CD4-positive, CD25-positive, alpha-beta regulatory T cell (primary cell): ENCODE measurements at regions not wholly inside any gene's neighbourhood (a gene's known extent, or its start where the extent isn't known, plus 50 kb on each side); places are given as distances from the start of the nearest gene placed in this dataset.

Source experiments
- ATAC-seq, 2 donors: fragments of 150-1000 bp; cut with Tn5 transposase; one replicate each; pipeline ENCODE4 v1.10.0; 2021; ENCODE audit warnings: low read depth in 2 of 2, moderate number of reproducible peaks in 2 of 2, moderate library complexity in 1 of 2
- DNase-seq, 3 donors: peaks; one replicate each; pipeline versions ENCODE4 v3.0.0 to v3.0.0-alpha.2; 2012 to 2022; ENCODE audit warnings: mixed read lengths in 1 of 3
- H3K27ac ChIP-seq: one replicate; pipeline ENCODE4 v1.7.0; 2013; ENCODE audit warnings: mild to moderate bottlenecking, low read length; ENCODE audit not compliant: insufficient read depth, poor library complexity, severe bottlenecking
- H3K27me3 ChIP-seq: one replicate; pipeline ENCODE4 v1.7.0; 2013; ENCODE audit warnings: low read length; ENCODE audit not compliant: control insufficient read depth, insufficient read depth
- H3K36me3 ChIP-seq: one replicate; pipeline ENCODE4 v1.7.0; 2013; ENCODE audit warnings: mild to moderate bottlenecking, low read length, moderate library complexity; ENCODE audit not compliant: control insufficient read depth, insufficient read depth
- H3K4me1 ChIP-seq: 2 replicates; pipeline ENCODE4 v1.7.0; 2013; ENCODE audit warnings: mild to moderate bottlenecking, low read length; ENCODE audit not compliant: insufficient read depth, control insufficient read depth, poor library complexity, severe bottlenecking
- H3K4me3 ChIP-seq: one replicate; pipeline ENCODE4 v1.7.0; 2013; ENCODE audit warnings: low read depth, mild to moderate bottlenecking, low read length, moderate library complexity
- H3K9me3 ChIP-seq, 2 experiments: 1 replicate in 1 of 2; 2 replicates in 1 of 2; pipeline ENCODE4 v1.7.0; 2013; ENCODE audit warnings: low read length in 2 of 2, mild to moderate bottlenecking in 1 of 2, moderate library complexity in 1 of 2; ENCODE audit not compliant: control insufficient read depth in 2 of 2
- H3K27ac Mint-ChIP-seq, 3 donors: one replicate each; pipeline ENCODE4 v1.8.0; 2020 to 2022; ENCODE audit warnings: mild to moderate bottlenecking in 3 of 3, mixed read lengths in 3 of 3, moderate library complexity in 2 of 3
- H3K27me3 Mint-ChIP-seq: one replicate; pipeline ENCODE4 v1.8.0; 2022; ENCODE audit warnings: mild to moderate bottlenecking, mixed read lengths
- H3K36me3 Mint-ChIP-seq: one replicate; pipeline ENCODE4 v1.8.0; 2020; ENCODE audit warnings: mixed read lengths
- H3K4me1 Mint-ChIP-seq, 4 donors: one replicate each; pipeline ENCODE4 v1.8.0; 2020 to 2022; ENCODE audit warnings: mixed read lengths in 4 of 4, mild to moderate bottlenecking in 1 of 4
- H3K4me3 Mint-ChIP-seq, 4 donors: one replicate each; pipeline ENCODE4 v1.8.0; 2020 to 2022; ENCODE audit warnings: mild to moderate bottlenecking in 4 of 4, mixed read lengths in 4 of 4, moderate library complexity in 3 of 4
- H3K9me3 Mint-ChIP-seq, 7 donors: one replicate each; pipeline ENCODE4 v1.8.0; 2020 to 2022; ENCODE audit warnings: mixed read lengths in 7 of 7, mild to moderate bottlenecking in 3 of 7, moderate library complexity in 2 of 7

DNA sequence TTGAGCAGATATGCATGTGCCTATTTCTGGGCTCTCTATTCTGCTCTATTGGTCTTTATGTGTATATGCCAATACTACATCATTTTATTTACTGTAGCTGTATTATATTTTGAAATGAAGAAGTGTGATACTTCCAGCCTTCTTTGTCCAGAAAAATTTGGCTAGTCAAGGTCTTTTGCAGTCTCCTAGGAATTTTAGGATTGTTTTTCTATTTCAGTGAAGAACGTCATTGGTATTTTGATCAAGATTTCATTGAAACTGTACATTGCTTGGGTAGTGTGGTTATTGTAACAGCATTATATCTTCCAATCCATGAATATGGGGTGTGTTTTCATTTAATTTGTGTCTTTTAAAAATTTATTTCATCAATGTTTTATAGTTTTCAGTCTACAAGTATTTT, 400.3 kb downstream of the AASDHPPT start:
- ATAC-seq, result no peak
- no peaks in the 10 kb centered on the region for H3K9me3 ChIP-seq

DNA sequence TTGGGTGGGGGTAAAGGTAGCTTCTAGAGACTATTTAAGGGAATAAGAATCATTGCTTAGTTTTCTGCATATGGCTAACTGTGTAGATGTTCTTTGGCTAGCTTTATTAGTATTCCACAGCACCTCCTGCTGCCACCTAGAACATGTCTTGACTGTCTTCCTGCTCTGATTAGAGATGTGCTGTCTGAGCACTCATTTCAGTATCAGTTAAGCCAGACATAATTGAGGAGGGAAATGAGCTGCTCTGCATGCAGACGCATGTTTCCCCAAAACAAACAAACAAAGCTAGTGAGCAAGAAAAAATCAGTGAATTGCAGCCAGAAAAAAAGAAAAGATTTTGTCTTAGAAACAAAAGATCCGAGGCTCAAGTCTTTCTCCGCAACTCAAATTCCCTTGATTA, 402.2 kb downstream of the AASDHPPT start:
- Histone ChIP-seq H3K36me3 (no peaks in the 10 kb centered on the region), H3K4me1 (no peaks in the 10 kb centered on the region), H3K4me3 (no peak overlapping the region), H3K9me3 (no peaks in the 10 kb centered on the region), H3K27me3 (no peaks in the 10 kb centered on the region), H3K27ac (no peak overlapping the region)
- Mint-ChIP-seq H3K4me3 (no peak overlapping the region), H3K4me1 (no peaks in the 10 kb centered on the region), H3K27me3 (no peaks in the 10 kb centered on the region), H3K27ac (no peak overlapping the region), H3K36me3 (no peaks in the 10 kb centered on the region), H3K9me3 (peaks cover 0 to 14% (median 4%) of the 10 kb centered on the region in 7 donors)
- DNase-seq (no peak), ATAC-seq (no peak)

More for the DNA sequence above, 400.3 kb downstream of the AASDHPPT start:
- no peak overlapping the region for H3K4me3 Mint-ChIP-seq
- Histone ChIP-seq H3K27ac (no peak overlapping the region), H3K4me1 (no peaks in the 10 kb centered on the region), H3K4me3 (no peak overlapping the region), H3K27me3 (no peaks in the 10 kb centered on the region), H3K36me3 (no peaks in the 10 kb centered on the region)
- no peak overlapping the region for H3K27ac Mint-ChIP-seq
- H3K9me3 Mint-ChIP-seq, result peaks cover 0 to 15% (median 4%) of the 10 kb centered on the region in 7 donors
- DNase-seq, result no peak
- H3K27me3 Mint-ChIP-seq, result no peaks in the 10 kb centered on the region
- H3K4me1 Mint-ChIP-seq, result no peaks in the 10 kb centered on the region
- H3K36me3 Mint-ChIP-seq, result no peaks in the 10 kb centered on the region

DNA sequence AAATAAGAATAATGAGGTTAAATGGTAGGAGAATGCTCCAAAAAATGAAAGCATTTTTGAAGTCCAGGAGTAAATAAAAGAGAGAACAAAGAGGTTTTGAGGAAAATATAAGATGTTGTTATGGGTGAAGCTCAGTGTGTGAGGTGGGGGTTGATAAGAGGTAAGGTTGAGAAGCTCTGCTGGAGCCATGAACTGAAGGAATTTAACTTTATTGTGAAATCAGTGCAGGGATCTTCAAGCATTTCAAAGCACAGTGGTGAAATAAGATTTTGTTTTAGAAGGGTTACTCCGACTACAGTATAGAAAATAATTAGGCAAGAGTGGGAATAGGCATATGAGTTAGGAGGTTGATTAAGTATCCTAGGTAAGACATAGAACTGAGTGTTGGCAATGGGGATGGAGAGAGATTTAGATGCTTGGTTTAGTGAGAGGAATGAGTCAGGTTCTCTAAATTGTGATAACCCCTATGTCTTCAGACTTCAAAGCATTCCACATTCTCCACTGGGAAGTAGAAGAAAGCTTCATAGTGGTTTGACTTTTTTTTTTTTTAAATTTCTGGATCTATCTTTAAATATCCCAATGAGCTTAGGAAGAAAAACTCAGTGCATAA, 403.2 kb downstream of the AASDHPPT start:
- no peak for ATAC-seq
- Mint-ChIP-seq H3K27me3 (no peaks in the 10 kb centered on the region), H3K4me1 (no peaks in the 10 kb centered on the region), H3K4me3 (no peak overlapping the region), H3K27ac (no peak overlapping the region), H3K36me3 (no peaks in the 10 kb centered on the region), H3K9me3 (peaks cover 0 to 8% (median 4%) of the 10 kb centered on the region in 7 donors)
- Histone ChIP-seq H3K4me1 (no peaks in the 10 kb centered on the region), H3K36me3 (no peaks in the 10 kb centered on the region), H3K27ac (no peak overlapping the region), H3K27me3 (no peaks in the 10 kb centered on the region), H3K4me3 (no peak overlapping the region), H3K9me3 (no peaks in the 10 kb centered on the region)
- DNase-seq, result no peak

DNA sequence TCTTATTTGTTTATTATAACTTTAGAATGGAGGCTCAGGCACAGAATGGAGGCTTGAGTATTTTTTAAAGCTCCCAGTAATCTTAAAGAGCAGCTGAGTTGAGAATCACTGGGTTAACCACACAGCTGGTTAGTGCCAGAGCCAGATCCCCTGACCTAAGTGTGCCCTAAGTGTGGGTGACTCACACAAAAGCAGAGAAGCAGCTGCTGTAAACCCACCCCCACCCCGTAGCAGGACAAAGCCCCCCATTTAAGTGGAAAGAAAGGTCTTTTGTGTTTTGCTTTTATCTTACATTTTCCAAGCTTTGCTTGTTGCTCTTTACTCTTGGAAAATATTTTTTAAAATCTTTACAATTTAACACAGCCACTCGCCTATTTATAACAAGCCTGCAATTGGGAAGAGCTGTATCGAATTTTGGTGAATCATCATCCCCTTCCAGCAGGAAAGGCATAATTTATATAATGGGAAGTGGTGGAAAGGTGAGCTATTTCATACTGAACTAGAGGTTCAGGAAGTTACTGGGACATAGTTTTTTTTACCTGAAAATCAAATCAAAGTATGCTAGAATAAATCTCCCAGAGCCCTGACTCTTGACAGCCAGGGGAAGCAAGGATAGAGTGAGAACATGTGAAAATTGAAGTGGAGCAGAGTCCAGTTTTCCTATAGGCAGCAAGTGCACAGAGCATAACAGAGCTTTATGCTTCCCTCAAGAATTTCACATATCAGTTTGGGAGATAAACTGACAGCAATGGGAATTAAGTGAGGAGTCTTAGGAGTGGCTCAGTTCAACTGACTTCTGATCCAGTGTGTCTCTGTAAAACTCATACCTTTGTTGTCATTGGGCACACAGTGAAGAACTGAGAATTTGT, 405.7 kb downstream of the AASDHPPT start:
- H3K27me3 Mint-ChIP-seq, result no peaks in the 10 kb centered on the region
- no peak overlapping the region for H3K4me3 Mint-ChIP-seq
- H3K27ac Mint-ChIP-seq, result no peak overlapping the region
- H3K4me1 Mint-ChIP-seq, result no peaks in the 10 kb centered on the region
- H3K27me3 ChIP-seq, result no peaks in the 10 kb centered on the region
- DNase-seq, result no peak
- H3K4me1 ChIP-seq, result no peaks in the 10 kb centered on the region
- no peak for ATAC-seq
- no peaks in the 10 kb centered on the region for H3K36me3 Mint-ChIP-seq
- H3K27ac ChIP-seq, result no peak overlapping the region
- no peaks in the 10 kb centered on the region for H3K9me3 ChIP-seq
- peaks cover 0 to 8% (median 4%) of the 10 kb centered on the region in 7 donors for H3K9me3 Mint-ChIP-seq
- no peaks in the 10 kb centered on the region for H3K36me3 ChIP-seq
- no peak overlapping the region for H3K4me3 ChIP-seq

DNA sequence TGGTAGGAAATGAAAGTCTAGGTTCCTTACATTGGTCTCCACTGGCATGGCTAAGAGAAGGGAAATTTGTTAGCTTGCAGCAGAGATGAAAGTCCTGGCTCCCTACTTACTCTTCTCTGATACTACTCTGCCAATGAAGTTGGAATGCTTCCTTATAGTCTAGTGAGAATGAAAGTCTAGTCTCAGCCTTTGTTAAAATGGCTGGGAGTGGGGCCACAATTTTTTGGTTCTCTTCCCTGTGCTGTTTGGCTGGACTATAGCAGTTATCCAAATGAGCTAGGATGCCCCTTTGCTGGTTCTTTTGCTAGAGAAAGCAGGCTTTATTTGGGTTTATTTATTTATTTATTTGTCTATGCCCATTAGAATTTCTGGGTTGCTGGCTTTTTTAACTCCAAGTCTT, 414.3 kb downstream of the AASDHPPT start:
- ATAC-seq, result no peak
- no peak overlapping the region for H3K4me3 ChIP-seq

DNA sequence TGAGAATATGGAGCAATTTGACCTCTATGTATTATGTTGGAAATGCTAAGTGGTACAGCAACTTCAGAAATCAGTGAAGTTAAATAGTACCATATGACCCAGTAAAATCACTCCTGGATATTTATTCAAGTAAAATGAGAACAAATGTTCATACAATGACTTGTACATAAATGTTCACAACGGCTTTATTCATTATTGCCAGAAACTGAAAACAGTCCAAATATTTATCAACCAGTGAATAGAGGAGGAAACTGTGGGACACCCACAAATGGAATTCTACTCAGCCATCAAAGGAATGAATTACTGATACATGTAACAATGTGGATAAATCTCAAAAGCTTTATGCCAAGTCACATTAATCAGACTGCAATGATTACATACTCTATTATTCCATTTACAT, 416.3 kb downstream of the AASDHPPT start:
- H3K4me1 ChIP-seq, result no peaks in the 10 kb centered on the region
- Mint-ChIP-seq H3K27me3 (no peaks in the 10 kb centered on the region), H3K4me1 (no peaks in the 10 kb centered on the region), H3K27ac (no peak overlapping the region), H3K36me3 (no peaks in the 10 kb centered on the region), H3K4me3 (no peak overlapping the region), H3K9me3 (peaks cover 0 to 11% (median 4%) of the 10 kb centered on the region in 7 donors)
- no peaks in the 10 kb centered on the region for H3K9me3 ChIP-seq
- no peak for ATAC-seq
- no peaks in the 10 kb centered on the region for H3K27me3 ChIP-seq
- H3K4me3 ChIP-seq, result no peak overlapping the region
- H3K27ac ChIP-seq, result no peak overlapping the region
- H3K36me3 ChIP-seq, result no peaks in the 10 kb centered on the region
- DNase-seq, result no peak

More for the DNA sequence above, 414.3 kb downstream of the AASDHPPT start:
- Mint-ChIP-seq H3K36me3 (no peaks in the 10 kb centered on the region), H3K27ac (no peak overlapping the region), H3K4me3 (no peak overlapping the region), H3K27me3 (no peaks in the 10 kb centered on the region), H3K9me3 (peaks cover 0 to 11% (median 1%) of the 10 kb centered on the region in 7 donors), H3K4me1 (no peaks in the 10 kb centered on the region)
- no peak overlapping the region for H3K27ac ChIP-seq
- H3K9me3 ChIP-seq, result no peaks in the 10 kb centered on the region
- no peaks in the 10 kb centered on the region for H3K4me1 ChIP-seq
- no peaks in the 10 kb centered on the region for H3K27me3 ChIP-seq
- no peaks in the 10 kb centered on the region for H3K36me3 ChIP-seq
- DNase-seq, result no peak

DNA sequence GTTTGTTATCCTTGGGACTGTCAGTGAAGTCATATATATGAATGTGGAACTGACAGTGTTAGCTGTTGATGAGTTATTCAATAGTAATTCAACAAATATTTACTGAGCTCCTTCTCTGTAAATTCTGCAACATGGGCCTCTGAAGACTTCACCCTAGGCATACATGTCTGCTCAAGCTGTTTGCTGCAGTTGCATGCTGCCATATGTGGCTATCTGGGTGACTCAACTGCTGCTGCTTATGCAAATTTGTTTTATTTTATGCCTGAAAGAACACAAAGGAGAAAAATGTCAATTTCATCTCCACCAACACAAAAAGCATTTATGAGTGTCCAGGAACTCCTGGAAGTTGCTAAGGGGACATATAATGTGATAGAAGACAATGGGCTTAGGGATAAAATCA, 417.6 kb downstream of the AASDHPPT start:
- Mint-ChIP-seq H3K9me3 (peaks cover 0 to 11% (median 3%) of the 10 kb centered on the region in 7 donors), H3K36me3 (no peaks in the 10 kb centered on the region), H3K27ac (no peak overlapping the region), H3K4me3 (peak overlapping the region in 1 of 4 donors; percentile 38), H3K4me1 (no peaks in the 10 kb centered on the region), H3K27me3 (no peaks in the 10 kb centered on the region)
- H3K4me3 ChIP-seq, result no peak overlapping the region
- no peaks in the 10 kb centered on the region for H3K9me3 ChIP-seq
- no peak overlapping the region for H3K27ac ChIP-seq
- ATAC-seq (no peak), DNase-seq (no peak)
- no peaks in the 10 kb centered on the region for H3K4me1 ChIP-seq
- no peaks in the 10 kb centered on the region for H3K27me3 ChIP-seq
- H3K36me3 ChIP-seq, result no peaks in the 10 kb centered on the region

DNA sequence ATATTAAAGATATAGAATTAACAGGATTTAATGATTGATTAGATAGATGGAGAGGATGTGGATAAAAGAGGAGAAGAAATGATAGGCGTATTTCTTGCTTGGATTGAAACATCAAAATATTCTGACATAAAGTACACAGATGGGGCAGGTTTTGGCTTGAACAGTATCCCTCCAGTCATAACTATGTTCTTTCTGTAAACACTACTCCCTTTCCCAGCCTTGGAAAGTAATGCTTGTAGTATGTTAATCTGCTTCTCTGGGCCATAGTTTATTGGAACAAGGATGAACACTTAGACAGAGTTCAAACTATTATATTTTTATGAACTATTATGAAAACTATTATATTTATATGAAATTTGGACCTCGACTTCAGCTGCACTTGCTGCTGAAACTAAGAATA, 419.2 kb downstream of the AASDHPPT start:
- Mint-ChIP-seq H3K27ac (no peak overlapping the region), H3K9me3 (peaks cover 0 to 11% (median 3%) of the 10 kb centered on the region in 7 donors), H3K4me1 (no peaks in the 10 kb centered on the region), H3K4me3 (no peak overlapping the region), H3K36me3 (no peaks in the 10 kb centered on the region), H3K27me3 (no peaks in the 10 kb centered on the region)
- Histone ChIP-seq H3K9me3 (no peaks in the 10 kb centered on the region), H3K36me3 (no peaks in the 10 kb centered on the region), H3K4me1 (no peaks in the 10 kb centered on the region), H3K27ac (no peak overlapping the region), H3K4me3 (no peak overlapping the region), H3K27me3 (no peaks in the 10 kb centered on the region)
- DNase-seq (no peak), ATAC-seq (no peak)
